ENCODE measurements at regions not wholly inside any gene's neighbourhood (a gene's known extent, or its start where the extent isn't known, plus 50 kb on each side); places are given as distances from the start of the nearest gene placed in this dataset.

DNA sequence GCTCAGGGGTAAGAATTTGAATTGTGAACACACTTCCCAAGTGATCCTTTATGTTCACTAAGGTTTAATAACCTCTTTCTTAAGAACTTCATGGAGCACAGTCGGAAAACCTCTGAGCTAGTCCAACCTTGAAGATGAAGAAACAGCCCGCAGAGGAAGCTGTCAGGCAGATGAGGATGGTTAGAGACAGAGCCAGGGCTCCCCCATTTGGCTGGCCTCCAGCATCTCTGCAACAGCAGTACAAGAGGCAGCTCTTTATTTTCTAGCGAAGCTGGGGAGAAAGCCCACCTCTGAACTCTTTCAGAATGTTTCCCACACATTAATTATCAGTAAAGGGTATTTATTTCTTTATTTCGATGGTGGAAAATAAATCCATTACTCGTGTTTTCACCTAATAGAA is 350.8 kb downstream of the DMRT2 start:
- TF ChIP-seq, protein P1, sequence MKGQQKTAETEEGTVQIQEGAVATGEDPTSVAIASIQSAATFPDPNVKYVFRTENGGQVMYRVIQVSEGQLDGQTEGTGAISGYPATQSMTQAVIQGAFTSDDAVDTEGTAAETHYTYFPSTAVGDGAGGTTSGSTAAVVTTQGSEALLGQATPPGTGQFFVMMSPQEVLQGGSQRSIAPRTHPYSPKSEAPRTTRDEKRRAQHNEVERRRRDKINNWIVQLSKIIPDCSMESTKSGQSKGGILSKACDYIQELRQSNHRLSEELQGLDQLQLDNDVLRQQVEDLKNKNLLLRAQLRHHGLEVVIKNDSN (IDR thresholded peaks at IDR 0.05): no peak
- no peak for TF ChIP-seq TAF1 (IDR thresholded peaks at IDR 0.05; ENCODE audit: low read depth)
- no peak for TF ChIP-seq RAD21 (IDR thresholded peaks at IDR 0.05; ENCODE audit: low read depth)
- no peak for TF ChIP-seq ZBTB7A (IDR thresholded peaks at IDR 0.05; ENCODE audit: low read depth)
- no peak for TF ChIP-seq FOXM1 (IDR thresholded peaks at IDR 0.05; ENCODE audit: borderline replicate concordance, low read depth)
- no peak for TF ChIP-seq CEBPB (IDR thresholded peaks at IDR 0.05)
- no peak for TF ChIP-seq TCF12 (IDR thresholded peaks at IDR 0.05; ENCODE audit: low read depth)
- TF ChIP-seq MAX (IDR thresholded peaks at IDR 0.05): no peak
- no peak for TF ChIP-seq REST (IDR thresholded peaks at IDR 0.05; ENCODE audit: low read depth)
- no peak for TF ChIP-seq CREB1 (IDR thresholded peaks at IDR 0.05; ENCODE audit: low read depth)
- no peak for TF ChIP-seq YY1 (IDR thresholded peaks at IDR 0.05; ENCODE audit: low read depth)
- TF ChIP-seq EGR1 (IDR thresholded peaks at IDR 0.05): no peak
- TF ChIP-seq NFIC (IDR thresholded peaks at IDR 0.05): no peak
- no peak for TF ChIP-seq TEAD4 (IDR thresholded peaks at IDR 0.05)
- TF ChIP-seq EP300 (IDR thresholded peaks at IDR 0.05; ENCODE audit: borderline replicate concordance): no peak

GRCh38 chr9:1404940-1405339 is 354.8 kb downstream of the DMRT2 start:
- TF ChIP-seq TEAD4 (IDR thresholded peaks at IDR 0.05): no peak
- TF ChIP-seq EGR1 (IDR thresholded peaks at IDR 0.05): no peak
- TF ChIP-seq REST (IDR thresholded peaks at IDR 0.05; ENCODE audit: low read depth): no peak

DNA sequence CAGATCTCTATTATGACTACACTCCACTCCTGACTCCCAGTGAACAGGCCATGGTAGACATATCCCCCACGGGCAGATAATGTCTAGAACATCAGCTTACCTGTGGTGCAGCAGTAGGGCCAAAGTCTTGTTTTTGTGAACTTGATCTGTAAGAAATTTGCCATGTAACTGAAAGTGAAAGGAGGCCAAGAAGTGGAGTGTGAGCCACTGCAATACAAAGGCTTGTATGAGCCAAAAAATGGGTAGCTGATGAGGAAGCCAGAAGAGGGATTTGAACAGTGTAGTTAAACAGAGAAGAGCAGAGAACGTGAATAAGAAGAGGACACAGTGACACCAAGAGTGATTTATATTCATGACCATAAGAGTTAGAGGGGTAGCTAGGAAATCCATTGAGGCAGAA is 361.7 kb downstream of the DMRT2 start:
- TF ChIP-seq FOXM1 (IDR thresholded peaks at IDR 0.05; ENCODE audit: borderline replicate concordance, low read depth) (no peak), TEAD4 (IDR thresholded peaks at IDR 0.05) (no peak)

DNA sequence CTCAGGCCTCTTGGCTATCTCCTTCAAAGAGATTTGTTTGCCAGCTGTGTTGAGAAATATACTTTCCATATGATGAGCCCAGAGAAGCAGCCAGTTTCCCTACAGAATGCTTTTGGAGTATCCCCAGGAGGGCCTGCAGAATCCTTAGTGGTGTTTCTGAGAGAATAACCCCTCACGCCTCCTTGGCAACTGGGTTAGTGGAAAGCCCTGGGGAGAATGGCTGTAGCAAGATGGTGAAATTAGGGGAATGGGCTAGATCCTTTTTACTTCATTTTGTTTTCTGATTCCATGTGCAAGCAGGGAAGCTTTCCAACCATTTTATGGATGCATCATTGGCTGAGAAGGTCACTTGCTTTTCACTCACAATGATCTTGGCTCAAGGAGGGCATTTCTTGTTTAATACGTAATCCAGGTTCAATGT is 364.6 kb downstream of the DMRT2 start:
- TF ChIP-seq YY1 (IDR thresholded peaks at IDR 0.05; ENCODE audit: low read depth) (no peak), TEAD4 (IDR thresholded peaks at IDR 0.05) (no peak)

DNA sequence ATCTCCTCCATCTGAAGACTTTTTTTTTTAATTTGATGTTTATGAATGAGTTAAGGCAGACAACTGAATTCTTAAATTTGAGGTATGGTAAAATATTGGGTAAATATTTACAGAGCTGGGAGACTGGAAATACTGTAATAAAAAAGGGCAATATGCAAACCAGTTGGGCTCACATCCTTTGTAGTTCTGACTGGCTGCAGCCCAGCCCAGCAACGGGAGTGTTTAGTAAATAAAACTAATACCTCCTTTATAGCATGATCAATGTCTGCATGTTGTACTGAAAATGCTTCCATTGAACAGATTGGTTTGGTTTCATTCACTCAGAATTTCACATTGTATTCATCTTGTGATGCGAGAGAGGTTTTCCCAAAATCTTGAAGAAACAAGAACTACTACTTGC is 365.0 kb downstream of the DMRT2 start:
- no peak for TF ChIP-seq FOXM1 (IDR thresholded peaks at IDR 0.05; ENCODE audit: borderline replicate concordance, low read depth)
- no peak for TF ChIP-seq CEBPB (IDR thresholded peaks at IDR 0.05)
- TF ChIP-seq CREB1 (IDR thresholded peaks at IDR 0.05; ENCODE audit: low read depth): no peak
- no peak for TF ChIP-seq ZBTB7A (IDR thresholded peaks at IDR 0.05; ENCODE audit: low read depth)
- no peak for TF ChIP-seq TCF12 (IDR thresholded peaks at IDR 0.05; ENCODE audit: low read depth)
- TF ChIP-seq TEAD4 (IDR thresholded peaks at IDR 0.05): no peak
- no peak for TF ChIP-seq TAF1 (IDR thresholded peaks at IDR 0.05; ENCODE audit: low read depth)
- TF ChIP-seq, protein P1 (IDR thresholded peaks at IDR 0.05): no peak
- TF ChIP-seq NFIC (IDR thresholded peaks at IDR 0.05): no peak
- no peak for TF ChIP-seq RAD21 (IDR thresholded peaks at IDR 0.05; ENCODE audit: low read depth)
- TF ChIP-seq EP300 (IDR thresholded peaks at IDR 0.05; ENCODE audit: borderline replicate concordance): no peak
- no peak for TF ChIP-seq MAX (IDR thresholded peaks at IDR 0.05)
- no peak for TF ChIP-seq REST (IDR thresholded peaks at IDR 0.05; ENCODE audit: low read depth)
- TF ChIP-seq EGR1 (IDR thresholded peaks at IDR 0.05): no peak
- TF ChIP-seq YY1 (IDR thresholded peaks at IDR 0.05; ENCODE audit: low read depth): no peak
